KMS-11 (cell line): ENCODE measurements at regions not wholly inside any gene's neighbourhood (a gene's known extent, or its start where the extent isn't known, plus 50 kb on each side); places are given as distances from the start of the nearest gene placed in this dataset.

Experiments used
- H2AFZ ChIP-seq: fragments of 200-600 bp; sonication (generic); 2 replicates; pipeline ENCODE4 v1.6.1; 2016; ENCODE audit warnings: antibody characterized with exemption, mixed run types, low read depth
- H3K27ac ChIP-seq: fragments of 200-600 bp; sonication (generic); 2 replicates; pipeline ENCODE4 v1.6.1; 2016; ENCODE audit warnings: mild to moderate bottlenecking, mixed run types
- H3K27me3 ChIP-seq: fragments of 200-600 bp; sonication (generic); 2 replicates; pipeline ENCODE4 v1.6.1; 2017; ENCODE audit warnings: mild to moderate bottlenecking, low read depth, mixed run types, moderate library complexity; ENCODE audit not compliant: insufficient read depth
- H3K36me3 ChIP-seq: fragments of 200-600 bp; sonication (generic); 2 replicates; pipeline ENCODE4 v1.6.1; 2017; ENCODE audit warnings: mild to moderate bottlenecking, mixed run types; ENCODE audit not compliant: insufficient read depth
- H3K4me1 ChIP-seq: fragments of 200-600 bp; sonication (generic); 2 replicates; pipeline ENCODE4 v1.6.1; 2016; ENCODE audit warnings: mild to moderate bottlenecking, low read depth, mixed run types; ENCODE audit not compliant: poor library complexity, severe bottlenecking
- H3K4me2 ChIP-seq: fragments of 200-600 bp; sonication (generic); 2 replicates; pipeline ENCODE4 v1.7.0; 2016; ENCODE audit warnings: mild to moderate bottlenecking, mixed run types
- H3K4me3 ChIP-seq: fragments of 200-600 bp; sonication (generic); IDR thresholded peaks from 2 replicates; pipeline ENCODE4 v1.6.1; 2017; ENCODE audit warnings: low read depth, low read length, mixed read lengths; ENCODE audit not compliant: insufficient read depth
- H3K79me2 ChIP-seq: fragments of 200-600 bp; sonication (generic); 2 replicates; pipeline ENCODE4 v1.6.1; 2016; ENCODE audit warnings: low read depth, mixed run types; ENCODE audit not compliant: insufficient read depth
- H3K9ac ChIP-seq: fragments of 200-600 bp; sonication (generic); 2 replicates; pipeline ENCODE4 v1.6.1; 2016; ENCODE audit warnings: mild to moderate bottlenecking, mixed run types
- H4K20me1 ChIP-seq: fragments of 200-600 bp; sonication (generic); 2 replicates; pipeline ENCODE4 v1.6.1; 2016; ENCODE audit warnings: mild to moderate bottlenecking, mixed run types; ENCODE audit not compliant: insufficient read depth
- CTCF ChIP-seq: fragments of 200-600 bp; sonication (generic); conservative IDR thresholded peaks from 2 replicates; pipeline ENCODE4 v1.6.1; 2017; ENCODE audit warnings: low read depth, mild to moderate bottlenecking, antibody characterized with exemption, low read length, moderate library complexity, mixed read lengths

GRCh38 chr21:34268493-34268892 lies 95.3 kb upstream of the KCNE2 start:
- H2AFZ ChIP-seq = no peak overlapping the region
- no peaks in the 10 kb centered on the region for H3K36me3 ChIP-seq
- no peaks in the 10 kb centered on the region for H3K27me3 ChIP-seq
- no peak overlapping the region for H3K4me2 ChIP-seq
- H4K20me1 ChIP-seq = no peaks in the 10 kb centered on the region
- no peak for TF ChIP-seq CTCF
- H3K4me1 ChIP-seq = no peaks in the 10 kb centered on the region
- H3K4me3 ChIP-seq = no peak overlapping the region
- H3K27ac ChIP-seq = no peak overlapping the region
- H3K9ac ChIP-seq = no peak overlapping the region
- no peaks in the 10 kb centered on the region for H3K79me2 ChIP-seq

- no peak overlapping the region for H3K27ac ChIP-seq
- no peak overlapping the region for H2AFZ ChIP-seq
- H3K79me2 ChIP-seq = no peaks in the 10 kb centered on the region
- no peak overlapping the region for H3K4me2 ChIP-seq
- no peaks in the 10 kb centered on the region for H3K27me3 ChIP-seq
- no peak overlapping the region for H3K9ac ChIP-seq
- no peaks in the 10 kb centered on the region for H3K36me3 ChIP-seq
- no peak for TF ChIP-seq CTCF
- H3K4me1 ChIP-seq = no peaks in the 10 kb centered on the region
- H3K4me3 ChIP-seq = no peak overlapping the region
- no peaks in the 10 kb centered on the region for H4K20me1 ChIP-seq
Observed at GRCh38 chr21:34270411-34270810, 93.4 kb upstream of the KCNE2 start.

GRCh38 chr21:34271189-34271851 lies 92.5 kb upstream of the KCNE2 start:
- TF ChIP-seq CTCF = no peak
- Histone ChIP-seq H3K4me3 (no peak overlapping the region), H3K9ac (no peak overlapping the region), H3K4me1 (no peaks in the 10 kb centered on the region), H3K36me3 (no peaks in the 10 kb centered on the region), H3K79me2 (no peaks in the 10 kb centered on the region), H4K20me1 (no peaks in the 10 kb centered on the region), H3K4me2 (no peak overlapping the region), H3K27ac (no peak overlapping the region), H3K27me3 (no peaks in the 10 kb centered on the region), H2AFZ (no peak overlapping the region)

GRCh38 chr21:34272321-34272720 lies 91.5 kb upstream of the KCNE2 start:
- Histone ChIP-seq H3K9ac (no peak overlapping the region), H3K27me3 (no peaks in the 10 kb centered on the region)
- no peak for TF ChIP-seq CTCF

More at GRCh38 chr21:34272321-34272720, 91.5 kb upstream of the KCNE2 start:
- Histone ChIP-seq H3K4me1 (no peaks in the 10 kb centered on the region), H3K79me2 (no peaks in the 10 kb centered on the region), H4K20me1 (no peaks in the 10 kb centered on the region), H3K4me3 (no peak overlapping the region), H3K36me3 (no peaks in the 10 kb centered on the region), H3K4me2 (no peak overlapping the region), H2AFZ (no peak overlapping the region), H3K27ac (no peak overlapping the region)
